ENCODE measurements at regions not wholly inside any gene's neighbourhood (a gene's known extent, or its start where the extent isn't known, plus 50 kb on each side); places are given as distances from the start of the nearest gene placed in this dataset.

- TF ChIP-seq CTCF (IDR thresholded peaks at IDR 0.05) (no peak), ZFX (IDR thresholded peaks at IDR 0.05; ENCODE audit: borderline replicate concordance) (no peak)
These were observed 110.9 kb upstream of the PDE7B start for GRCh38 chr6:135740580-135740979.

All from 22Rv1 (cell line).